ENCODE measurements at regions not wholly inside any gene's neighbourhood (a gene's known extent, or its start where the extent isn't known, plus 50 kb on each side); places are given as distances from the start of the nearest gene placed in this dataset.

DNA sequence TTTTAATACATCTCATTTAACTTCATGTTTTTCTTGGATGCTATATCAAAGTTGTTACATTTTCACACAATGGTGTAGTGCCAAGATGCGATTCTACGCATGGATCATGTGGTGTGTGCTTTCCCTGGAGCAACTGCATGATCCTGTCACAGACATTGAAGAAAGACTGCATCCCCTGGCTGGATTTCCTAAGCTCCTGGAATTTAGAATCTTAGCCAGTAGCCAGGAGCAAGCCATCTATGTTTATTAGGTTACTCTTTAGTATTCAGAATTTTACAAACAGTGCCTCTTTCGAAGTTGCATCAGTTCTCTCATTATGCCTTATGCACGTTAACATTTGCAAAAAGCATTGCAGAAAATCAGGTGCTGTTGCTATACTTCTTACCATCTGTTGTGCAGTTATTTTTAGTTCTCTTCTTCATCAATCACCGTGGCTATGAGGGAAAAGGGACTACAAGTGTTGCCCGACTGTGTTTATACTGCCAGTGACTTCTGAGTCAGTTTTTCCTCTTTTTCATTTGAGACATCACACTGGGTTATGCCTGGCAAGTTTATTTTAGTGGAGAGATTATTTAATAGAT is 584.2 kb downstream of the BCKDHB start:
- ChIA-PET CTCF (no interaction called here), POLR2A (no interaction called here)
- intact Hi-C loops (cut with micrococcal nuclease), result no loop called here
- Mint-ChIP-seq H3K4me3 (no peak overlapping the region), H3K27ac (no peak overlapping the region), H3K36me3 (ENCODE audit: low read depth) (no peaks in the 10 kb centered on the region), H3K9me3 (peaks cover 22% of the 10 kb centered on the region), H3K27me3 (no peaks in the 10 kb centered on the region), H3K4me1 (ENCODE audit: low read depth) (peaks cover 2% of the 10 kb centered on the region)
- TF ChIP-seq, protein P1, sequence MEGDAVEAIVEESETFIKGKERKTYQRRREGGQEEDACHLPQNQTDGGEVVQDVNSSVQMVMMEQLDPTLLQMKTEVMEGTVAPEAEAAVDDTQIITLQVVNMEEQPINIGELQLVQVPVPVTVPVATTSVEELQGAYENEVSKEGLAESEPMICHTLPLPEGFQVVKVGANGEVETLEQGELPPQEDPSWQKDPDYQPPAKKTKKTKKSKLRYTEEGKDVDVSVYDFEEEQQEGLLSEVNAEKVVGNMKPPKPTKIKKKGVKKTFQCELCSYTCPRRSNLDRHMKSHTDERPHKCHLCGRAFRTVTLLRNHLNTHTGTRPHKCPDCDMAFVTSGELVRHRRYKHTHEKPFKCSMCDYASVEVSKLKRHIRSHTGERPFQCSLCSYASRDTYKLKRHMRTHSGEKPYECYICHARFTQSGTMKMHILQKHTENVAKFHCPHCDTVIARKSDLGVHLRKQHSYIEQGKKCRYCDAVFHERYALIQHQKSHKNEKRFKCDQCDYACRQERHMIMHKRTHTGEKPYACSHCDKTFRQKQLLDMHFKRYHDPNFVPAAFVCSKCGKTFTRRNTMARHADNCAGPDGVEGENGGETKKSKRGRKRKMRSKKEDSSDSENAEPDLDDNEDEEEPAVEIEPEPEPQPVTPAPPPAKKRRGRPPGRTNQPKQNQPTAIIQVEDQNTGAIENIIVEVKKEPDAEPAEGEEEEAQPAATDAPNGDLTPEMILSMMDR (IDR thresholded peaks at IDR 0.05), result no peak
- DNase-seq, result no peak
- ATAC-seq, result no peak

- no peak for ATAC-seq
- TF ChIP-seq, protein P1 (IDR thresholded peaks at IDR 0.05), result no peak
- POLR2A ChIA-PET, result no interaction called here
- intact Hi-C loops (cut with micrococcal nuclease), result no loop called here
- DNase-seq, result no peak
- Mint-ChIP-seq H3K36me3 (ENCODE audit: low read depth) (no peaks in the 10 kb centered on the region), H3K27me3 (no peaks in the 10 kb centered on the region), H3K27ac (no peak overlapping the region), H3K4me1 (ENCODE audit: low read depth) (peaks cover 2% of the 10 kb centered on the region), H3K9me3 (peaks cover 22% of the 10 kb centered on the region), H3K4me3 (no peak overlapping the region)
- CTCF ChIA-PET, result no interaction called here
These were observed 583.4 kb downstream of the BCKDHB start for GRCh38 chr6:80689716-80690395.

DNA sequence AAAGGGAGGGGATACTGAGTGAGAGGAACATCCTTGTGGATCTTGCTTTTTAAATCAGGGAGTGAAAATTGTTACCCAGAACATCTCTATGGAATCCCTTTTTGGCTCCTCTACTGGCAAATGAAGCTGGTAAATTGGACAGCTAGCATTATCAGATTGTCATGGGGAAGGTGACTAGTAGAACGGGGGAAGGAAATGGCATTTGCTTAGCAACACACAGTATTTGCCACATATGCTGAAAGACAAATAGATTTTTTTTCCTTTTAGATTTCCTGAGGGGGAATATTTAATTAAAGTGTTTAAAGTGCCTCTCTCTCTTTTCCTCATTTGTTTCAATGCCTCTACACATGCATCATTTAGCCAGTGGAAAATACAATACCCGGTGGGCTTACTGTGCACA is 573.5 kb downstream of the BCKDHB start:
- ATAC-seq, result no peak
- no peak for DNase-seq
- Mint-ChIP-seq H3K4me3 (no peak overlapping the region), H3K9me3 (no peaks in the 10 kb centered on the region), H3K4me1 (ENCODE audit: low read depth) (no peaks in the 10 kb centered on the region), H3K36me3 (ENCODE audit: low read depth) (no peaks in the 10 kb centered on the region), H3K27me3 (no peaks in the 10 kb centered on the region), H3K27ac (no peak overlapping the region)
- TF ChIP-seq, protein P1 (IDR thresholded peaks at IDR 0.05), result no peak
- intact Hi-C loops (cut with micrococcal nuclease), result no loop called here
- ChIA-PET POLR2A (no interaction called here), CTCF (no interaction called here)

DNA sequence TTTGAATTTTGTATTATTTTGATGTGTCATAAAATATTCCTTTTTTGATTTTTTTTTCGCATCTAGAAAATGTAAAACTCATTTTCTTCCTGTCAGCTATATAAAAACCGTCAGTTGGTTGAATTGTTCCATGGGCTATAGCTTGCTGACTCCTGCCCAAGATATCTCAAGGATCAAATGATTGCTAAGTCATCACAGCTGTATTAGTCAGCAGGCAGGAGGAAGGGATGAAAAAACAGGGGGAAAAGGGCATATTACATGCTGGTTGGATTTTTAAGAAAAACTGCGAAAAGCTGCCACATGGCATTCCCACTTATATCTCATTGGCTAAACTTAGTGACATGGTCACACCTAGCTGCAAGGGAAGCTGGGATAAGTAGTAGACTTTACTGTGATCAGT is 569.9 kb downstream of the BCKDHB start:
- TF ChIP-seq, protein P1 (IDR thresholded peaks at IDR 0.05), result no peak
- ChIA-PET POLR2A (no interaction called here), CTCF (no interaction called here)
- Mint-ChIP-seq H3K27ac (no peak overlapping the region), H3K4me1 (ENCODE audit: low read depth) (no peaks in the 10 kb centered on the region), H3K36me3 (ENCODE audit: low read depth) (no peaks in the 10 kb centered on the region), H3K9me3 (no peaks in the 10 kb centered on the region), H3K4me3 (no peak overlapping the region), H3K27me3 (no peaks in the 10 kb centered on the region)
- intact Hi-C loops (cut with micrococcal nuclease), result no loop called here
- ATAC-seq, result no peak
- DNase-seq, result no peak

GRCh38 chr6:80674669-80675068 is 568.2 kb downstream of the BCKDHB start:
- CTCF ChIA-PET, result no interaction called here
- Mint-ChIP-seq H3K27ac (no peak overlapping the region), H3K9me3 (no peaks in the 10 kb centered on the region), H3K27me3 (no peaks in the 10 kb centered on the region), H3K4me3 (no peak overlapping the region), H3K36me3 (ENCODE audit: low read depth) (no peaks in the 10 kb centered on the region), H3K4me1 (ENCODE audit: low read depth) (no peaks in the 10 kb centered on the region)
- POLR2A ChIA-PET, result no interaction called here
- no peak for ATAC-seq
- intact Hi-C loops (cut with micrococcal nuclease), result no loop called here
- TF ChIP-seq, protein P1 (IDR thresholded peaks at IDR 0.05), result no peak
- DNase-seq, result no peak

All from activated CD8-positive, alpha-beta T cell treated with anti-CD3 and anti-CD28 coated beads for 36 hours (primary cell).